Astrocyte of the spinal cord (primary cell): ENCODE measurements at regions not wholly inside any gene's neighbourhood (a gene's known extent, or its start where the extent isn't known, plus 50 kb on each side); places are given as distances from the start of the nearest gene placed in this dataset.
A peak's percentile ranks its signal among the peaks of the same experiment; 100 is the strongest.

Source experiments
- DNase-seq: peaks from one replicate; pipeline ENCODE4 v3.0.0; 2011; ENCODE audit warnings: low read depth, low spot score
- H3K4me3 ChIP-seq: 2 replicates; pipeline ENCODE4 v1.5.1; 2011; ENCODE audit warnings: low read depth, mild to moderate bottlenecking, low read length, moderate library complexity
- in situ Hi-C: cut with HindIII; loops from 2 replicates; pipeline ENCODE4 v1.10.0; 2017; ENCODE audit warnings: low sequenced_read_pairs
- TF ChIP-seq, protein P1 (sequence below): IDR thresholded peaks from 2 replicates; pipeline ENCODE4 v1.5.1; 2012; ENCODE audit warnings: low read depth, mild to moderate bottlenecking, low read length, inconsistent platforms

DNA sequence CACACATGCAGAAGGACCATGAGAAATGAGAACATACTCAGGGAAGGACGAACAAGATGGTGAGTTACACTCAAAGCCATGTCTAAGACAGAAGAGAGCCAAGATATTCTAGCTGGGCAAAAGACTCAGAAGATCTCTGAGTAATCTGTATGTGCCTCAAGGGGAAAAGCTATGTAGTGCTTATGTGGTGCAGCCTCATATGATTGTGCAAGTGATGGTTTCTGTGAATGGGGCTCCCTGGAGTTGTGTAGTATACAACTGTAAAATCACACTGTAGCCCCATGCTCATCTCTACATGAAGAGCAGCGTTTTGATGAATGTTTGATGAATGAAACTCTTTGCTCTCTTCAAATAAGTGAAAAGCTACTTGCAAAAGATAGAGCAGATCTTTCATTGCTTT is 57.5 kb downstream of the OSR1 start:
- TF ChIP-seq, protein P1, sequence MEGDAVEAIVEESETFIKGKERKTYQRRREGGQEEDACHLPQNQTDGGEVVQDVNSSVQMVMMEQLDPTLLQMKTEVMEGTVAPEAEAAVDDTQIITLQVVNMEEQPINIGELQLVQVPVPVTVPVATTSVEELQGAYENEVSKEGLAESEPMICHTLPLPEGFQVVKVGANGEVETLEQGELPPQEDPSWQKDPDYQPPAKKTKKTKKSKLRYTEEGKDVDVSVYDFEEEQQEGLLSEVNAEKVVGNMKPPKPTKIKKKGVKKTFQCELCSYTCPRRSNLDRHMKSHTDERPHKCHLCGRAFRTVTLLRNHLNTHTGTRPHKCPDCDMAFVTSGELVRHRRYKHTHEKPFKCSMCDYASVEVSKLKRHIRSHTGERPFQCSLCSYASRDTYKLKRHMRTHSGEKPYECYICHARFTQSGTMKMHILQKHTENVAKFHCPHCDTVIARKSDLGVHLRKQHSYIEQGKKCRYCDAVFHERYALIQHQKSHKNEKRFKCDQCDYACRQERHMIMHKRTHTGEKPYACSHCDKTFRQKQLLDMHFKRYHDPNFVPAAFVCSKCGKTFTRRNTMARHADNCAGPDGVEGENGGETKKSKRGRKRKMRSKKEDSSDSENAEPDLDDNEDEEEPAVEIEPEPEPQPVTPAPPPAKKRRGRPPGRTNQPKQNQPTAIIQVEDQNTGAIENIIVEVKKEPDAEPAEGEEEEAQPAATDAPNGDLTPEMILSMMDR, result no peak
- in situ Hi-C loops, result no loop called here

DNA sequence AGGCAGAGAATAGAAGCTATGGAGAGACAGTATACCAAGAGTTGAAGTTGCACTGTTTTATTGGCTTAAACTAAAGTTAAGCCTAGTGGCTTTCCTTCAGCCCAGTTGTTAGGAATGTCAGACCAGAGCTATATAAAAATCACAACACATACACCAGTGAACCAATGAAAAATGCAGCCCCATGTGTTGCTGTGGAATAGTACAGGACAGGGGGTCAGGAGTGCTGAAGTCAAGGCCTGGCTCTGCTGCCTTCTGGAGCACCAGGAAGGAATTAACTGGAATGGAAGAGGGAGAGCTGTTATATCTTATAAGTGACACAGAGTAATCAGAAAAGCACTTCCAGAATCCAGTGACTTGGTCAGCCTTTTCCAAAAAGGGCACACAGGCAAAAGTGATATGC is 58.9 kb downstream of the OSR1 start:
- DNase-seq, result no peak

More for the DNA sequence above, 57.5 kb downstream of the OSR1 start:
- H3K4me3 ChIP-seq, result no peak overlapping the region
- no peak for DNase-seq

DNA sequence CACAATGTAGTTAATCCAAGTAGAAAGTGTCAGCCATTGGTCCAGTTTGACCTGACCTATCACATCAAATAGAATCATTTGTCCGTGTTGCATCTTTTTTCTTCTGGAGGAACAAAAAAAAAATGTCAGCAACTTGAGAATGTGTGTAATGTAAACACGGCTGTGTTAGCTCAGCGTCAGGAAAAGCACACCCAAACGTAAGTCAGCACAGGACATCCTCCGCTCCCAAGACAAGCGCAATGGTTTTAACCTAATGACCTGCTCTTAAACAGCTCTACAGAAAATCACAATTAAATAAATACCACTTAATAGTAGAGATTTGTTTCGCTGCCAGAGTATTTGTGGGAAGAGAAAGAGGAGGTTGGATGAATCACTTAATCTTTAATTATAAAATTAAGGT is 59.4 kb downstream of the OSR1 start:
- TF ChIP-seq, protein P1, result no peak
- in situ Hi-C loops, result no loop called here
- H3K4me3 ChIP-seq, result no peak overlapping the region
- DNase-seq, result peak; percentile 12

More for the DNA sequence above, 58.9 kb downstream of the OSR1 start:
- TF ChIP-seq, protein P1, result no peak
- in situ Hi-C loops, result no loop called here
- H3K4me3 ChIP-seq, result no peak overlapping the region

DNA sequence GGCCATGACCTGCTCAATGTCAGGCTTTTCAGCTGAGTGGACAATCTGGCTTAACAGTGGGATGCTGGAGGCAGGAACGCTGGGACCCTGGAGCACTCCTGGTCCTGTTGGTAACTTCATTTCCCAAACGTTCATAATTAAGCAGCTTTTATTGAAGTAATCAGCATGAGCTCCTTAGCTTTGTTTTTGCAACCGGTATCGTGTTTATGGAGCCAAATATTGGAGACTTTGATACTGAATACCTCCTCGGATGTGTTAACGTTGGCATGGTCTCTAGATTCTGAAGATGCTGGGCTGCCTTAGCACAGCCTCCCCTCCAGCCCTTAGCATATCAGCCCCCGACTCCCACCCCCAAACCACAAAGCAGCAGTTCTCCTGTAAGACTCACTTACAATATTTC is 60.7 kb downstream of the OSR1 start:
- TF ChIP-seq, protein P1, result no peak
- in situ Hi-C loops, result no loop called here
- no peak for DNase-seq
- H3K4me3 ChIP-seq, result no peak overlapping the region

DNA sequence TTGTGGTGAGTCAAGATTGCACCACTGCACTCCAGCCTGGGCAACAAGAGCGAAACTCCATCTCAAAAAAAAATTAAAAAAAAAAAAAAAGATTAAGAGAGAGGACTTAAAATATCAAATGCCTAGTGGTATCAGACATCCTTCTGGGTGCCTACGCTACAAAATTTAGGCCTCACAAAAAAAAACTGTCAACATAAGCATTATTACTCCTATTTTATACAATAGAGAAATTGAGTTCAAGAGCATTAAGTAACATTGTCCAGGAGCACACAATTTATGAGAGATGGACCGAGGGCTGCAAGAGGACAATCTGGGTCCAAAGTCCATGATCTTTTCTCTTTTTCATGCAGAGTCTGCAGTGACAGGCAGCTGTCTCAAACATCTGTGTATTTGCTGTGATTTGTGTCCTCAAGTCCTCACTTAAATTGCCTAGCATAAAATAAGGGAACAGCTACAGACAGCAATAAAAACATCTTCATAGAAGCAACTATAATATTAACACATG is 62.4 kb downstream of the OSR1 start:
- H3K4me3 ChIP-seq, result no peak overlapping the region
- TF ChIP-seq, protein P1, result no peak
- in situ Hi-C loops, result no loop called here
- no peak for DNase-seq

DNA sequence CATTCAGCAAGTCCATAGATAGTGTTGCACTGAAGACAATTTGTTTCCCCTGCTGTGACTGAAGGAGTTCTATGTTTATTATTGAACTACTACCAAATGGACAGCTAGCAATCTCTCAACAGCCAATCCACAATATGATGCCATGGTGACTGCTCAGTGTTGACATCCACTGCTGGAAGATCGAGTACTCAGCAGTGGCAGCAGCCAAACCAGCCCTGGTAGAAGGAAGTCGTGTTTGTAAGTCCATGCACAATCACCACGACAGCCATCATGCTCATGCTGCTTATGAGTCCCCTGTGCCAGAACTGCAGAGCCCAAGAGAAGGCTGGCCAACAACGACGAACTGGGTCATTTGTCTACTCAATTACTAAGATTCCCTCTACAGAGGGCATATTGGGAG is 66.4 kb downstream of the OSR1 start:
- DNase-seq, result no peak
- in situ Hi-C loops, result no loop called here
- H3K4me3 ChIP-seq, result no peak overlapping the region
- TF ChIP-seq, protein P1, result no peak

DNA sequence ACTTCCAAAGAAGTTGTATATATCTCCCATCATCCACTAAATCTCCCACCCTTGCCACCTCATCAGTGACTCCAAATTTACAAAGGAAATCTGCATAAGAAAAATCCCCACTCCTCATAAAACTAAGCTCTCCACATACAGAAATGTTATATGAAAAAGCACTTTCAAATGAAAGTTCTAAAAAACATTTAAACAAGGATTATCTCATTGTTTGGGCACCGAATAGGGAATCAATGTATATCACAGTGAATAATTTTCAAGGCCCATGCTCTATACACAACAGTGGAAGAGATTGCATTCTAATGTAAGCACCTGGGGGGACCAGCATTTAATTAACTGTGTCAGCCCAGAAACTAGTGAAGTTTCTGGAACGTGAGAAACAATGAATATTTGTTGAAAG is 70.1 kb downstream of the OSR1 start:
- TF ChIP-seq, protein P1, result no peak
- in situ Hi-C loops, result no loop called here
- no peak overlapping the region for H3K4me3 ChIP-seq
- no peak for DNase-seq
